ENCODE measurements at regions not wholly inside any gene's neighbourhood (a gene's known extent, or its start where the extent isn't known, plus 50 kb on each side); places are given as distances from the start of the nearest gene placed in this dataset.

DNA sequence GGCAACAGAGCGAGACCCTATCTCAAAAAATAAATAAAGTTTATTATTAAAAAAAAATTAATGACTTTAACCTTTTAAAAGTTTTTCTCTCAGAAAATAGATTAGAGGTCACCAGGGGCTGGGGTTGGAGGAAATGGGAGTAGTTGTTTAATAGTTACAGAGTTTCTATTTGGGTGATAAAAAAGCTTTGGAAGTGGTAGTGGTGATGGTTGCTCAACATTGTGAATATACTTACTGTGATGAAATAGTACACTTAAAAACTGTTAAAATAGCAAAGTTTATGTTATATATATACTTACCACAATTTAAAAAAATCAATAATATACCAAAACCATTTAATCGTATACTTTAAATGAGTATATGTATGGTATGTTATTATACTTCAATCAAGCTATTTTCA is 59.6 kb downstream of the ARL6IP4 start:
- Histone ChIP-seq H3K27me3 (ENCODE audit: control insufficient read depth in 1 of 2, insufficient read depth in 2 of 2, low read length in 2 of 2) (no peaks in the 10 kb centered on the region), H3K4me1 (ENCODE audit: control insufficient read depth, insufficient read depth, low read length) (peaks cover 35% of the 10 kb centered on the region), H3K4me3 (ENCODE audit: low read length in 2 of 2) (no peak overlapping the region), H3K27ac (ENCODE audit: low read length) (no peak overlapping the region), H3K9me3 (ENCODE audit: control insufficient read depth in 2 of 2, low read length in 2 of 2) (no peaks in the 10 kb centered on the region), H3K36me3 (ENCODE audit: control insufficient read depth in 2 of 2, insufficient read depth in 2 of 2, low read length in 2 of 2) (no peaks in the 10 kb centered on the region), H3K9ac (ENCODE audit: low read length in 2 of 2) (no peak overlapping the region)

DNA sequence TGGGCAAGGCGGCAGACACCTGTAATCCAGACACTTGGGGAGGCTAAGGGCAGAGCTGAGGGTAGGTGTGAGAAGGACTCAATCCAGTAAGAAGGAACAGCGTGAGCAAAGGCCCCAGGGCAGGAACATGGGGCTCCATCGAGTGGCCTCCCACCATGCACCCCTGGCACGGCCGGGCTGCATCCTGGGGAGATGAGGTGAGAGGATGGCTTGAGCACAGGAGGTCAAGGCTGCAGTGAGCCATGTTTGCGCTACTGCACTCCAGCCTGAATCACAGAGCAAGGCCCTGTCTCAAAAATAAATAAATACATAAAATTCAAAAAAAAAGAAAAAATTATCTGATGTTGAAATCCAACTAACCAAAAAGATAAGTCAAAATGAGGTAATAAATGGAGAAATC is 58.5 kb downstream of the ARL6IP4 start:
- Histone ChIP-seq H3K9me3 (ENCODE audit: control insufficient read depth in 2 of 2, low read length in 2 of 2) (no peaks in the 10 kb centered on the region), H3K4me3 (ENCODE audit: low read length in 2 of 2) (no peak overlapping the region), H3K4me1 (ENCODE audit: control insufficient read depth, insufficient read depth, low read length) (peaks cover 26% of the 10 kb centered on the region), H3K36me3 (ENCODE audit: control insufficient read depth in 2 of 2, insufficient read depth in 2 of 2, low read length in 2 of 2) (peaks cover under 1 to 5% of the 10 kb centered on the region in 2 donors), H3K27ac (ENCODE audit: low read length) (no peak overlapping the region), H3K27me3 (ENCODE audit: control insufficient read depth in 1 of 2, insufficient read depth in 2 of 2, low read length in 2 of 2) (no peaks in the 10 kb centered on the region), H3K9ac (ENCODE audit: low read length in 2 of 2) (no peak overlapping the region)

DNA sequence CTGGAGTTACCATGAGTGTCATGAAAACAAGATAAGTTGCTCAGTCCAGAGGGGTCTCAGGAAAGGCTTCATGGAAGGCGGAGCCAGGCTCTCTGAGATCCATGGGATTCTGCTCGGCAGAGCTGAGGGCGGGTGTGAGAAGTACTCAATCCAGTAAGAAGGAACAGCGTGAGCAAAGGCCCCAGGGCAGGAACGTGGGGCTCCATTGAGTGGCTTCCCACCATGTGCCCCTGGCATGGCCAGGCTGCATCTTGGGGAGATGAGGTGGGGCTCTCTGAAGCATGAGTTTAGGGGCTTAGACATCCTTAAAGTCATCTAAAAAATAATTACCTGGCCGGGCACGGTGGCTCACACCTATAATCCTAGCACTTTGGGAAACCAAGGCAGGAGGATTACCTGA is 58.0 kb downstream of the ARL6IP4 start:
- H3K27ac ChIP-seq (ENCODE audit: low read length) = no peak overlapping the region
- no peak overlapping the region for H3K9ac ChIP-seq (ENCODE audit: low read length in 2 of 2)
- H3K4me1 ChIP-seq (ENCODE audit: control insufficient read depth, insufficient read depth, low read length) = peaks cover 21% of the 10 kb centered on the region
- no peaks in the 10 kb centered on the region for H3K9me3 ChIP-seq (ENCODE audit: control insufficient read depth in 2 of 2, low read length in 2 of 2)
- no peaks in the 10 kb centered on the region for H3K27me3 ChIP-seq (ENCODE audit: control insufficient read depth in 1 of 2, insufficient read depth in 2 of 2, low read length in 2 of 2)
- H3K36me3 ChIP-seq (ENCODE audit: control insufficient read depth in 2 of 2, insufficient read depth in 2 of 2, low read length in 2 of 2) = peaks cover 3 to 9% of the 10 kb centered on the region in 2 donors
- no peak overlapping the region for H3K4me3 ChIP-seq (ENCODE audit: low read length in 2 of 2)

DNA sequence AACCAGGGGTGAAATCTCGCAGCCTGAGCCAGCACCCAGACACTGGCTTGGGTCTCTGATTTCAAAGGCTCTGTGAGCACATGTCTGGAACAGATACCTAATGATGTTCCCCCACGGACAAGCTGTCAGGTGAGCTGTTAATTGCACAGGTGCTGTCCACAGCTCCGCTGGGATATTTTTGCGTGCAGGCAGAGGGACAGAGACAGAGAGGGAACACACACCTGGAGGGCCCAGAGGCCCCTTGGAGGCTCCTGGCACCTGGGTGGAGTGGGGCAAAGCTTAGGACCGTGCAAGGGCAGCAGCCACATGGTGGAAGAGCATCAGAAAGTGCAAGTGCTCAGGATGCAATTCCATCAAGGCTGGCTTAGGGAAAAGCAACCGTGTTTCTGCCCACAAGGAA is 57.3 kb downstream of the ARL6IP4 start:
- Histone ChIP-seq H3K36me3 (ENCODE audit: control insufficient read depth in 2 of 2, insufficient read depth in 2 of 2, low read length in 2 of 2) (peaks cover 3 to 14% of the 10 kb centered on the region in 2 donors), H3K27me3 (ENCODE audit: control insufficient read depth in 1 of 2, insufficient read depth in 2 of 2, low read length in 2 of 2) (no peaks in the 10 kb centered on the region), H3K27ac (ENCODE audit: low read length) (no peak overlapping the region), H3K4me1 (ENCODE audit: control insufficient read depth, insufficient read depth, low read length) (peaks cover 14% of the 10 kb centered on the region), H3K9ac (ENCODE audit: low read length in 2 of 2) (no peak overlapping the region), H3K4me3 (ENCODE audit: low read length in 2 of 2) (no peak overlapping the region), H3K9me3 (ENCODE audit: control insufficient read depth in 2 of 2, low read length in 2 of 2) (no peaks in the 10 kb centered on the region)

DNA sequence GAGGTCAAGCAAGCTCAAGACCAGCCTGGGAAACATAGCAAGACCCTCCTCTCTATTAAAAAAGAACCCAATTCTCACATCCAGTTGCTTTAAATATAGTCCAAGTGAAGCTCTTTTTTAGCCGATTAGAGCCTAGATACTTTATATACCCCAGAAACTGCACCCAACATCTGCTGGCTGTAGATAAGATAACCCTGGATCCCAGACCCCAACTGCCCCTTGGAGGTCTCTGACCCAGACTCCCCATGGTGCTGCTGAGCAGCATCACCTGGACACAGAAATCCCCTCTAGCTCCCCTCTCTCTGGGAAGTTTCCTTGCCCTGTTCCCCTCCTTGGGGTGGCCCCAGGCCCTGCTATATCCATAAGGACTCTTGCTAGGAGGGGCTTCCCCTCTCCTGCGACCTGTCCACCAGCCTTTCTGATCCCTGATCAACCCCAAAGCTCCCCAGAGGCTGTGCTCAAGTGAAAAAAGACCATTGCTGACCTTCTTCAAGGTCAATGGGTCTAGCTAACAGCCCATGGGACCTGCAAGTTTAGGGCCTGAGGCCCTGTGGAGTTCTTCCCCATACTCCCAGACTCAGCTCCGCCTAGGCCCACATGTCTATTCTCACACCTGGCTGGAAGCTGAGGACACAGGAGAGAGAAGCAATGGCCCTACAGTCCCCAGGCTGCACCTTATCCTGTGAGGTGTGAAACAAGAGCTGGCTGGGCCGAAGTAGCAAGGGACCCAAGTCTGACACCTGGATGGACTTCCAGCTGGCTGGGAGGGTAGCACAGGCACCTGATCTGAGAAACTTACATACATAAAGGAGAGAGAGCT is 56.2 kb downstream of the ARL6IP4 start:
- H3K9me3 ChIP-seq (ENCODE audit: control insufficient read depth in 2 of 2, low read length in 2 of 2) = no peaks in the 10 kb centered on the region
- no peak overlapping the region for H3K27ac ChIP-seq (ENCODE audit: low read length)
- H3K27me3 ChIP-seq (ENCODE audit: control insufficient read depth in 1 of 2, insufficient read depth in 2 of 2, low read length in 2 of 2) = no peaks in the 10 kb centered on the region
- peaks cover 3 to 17% of the 10 kb centered on the region in 2 donors for H3K36me3 ChIP-seq (ENCODE audit: control insufficient read depth in 2 of 2, insufficient read depth in 2 of 2, low read length in 2 of 2)
- peaks cover 3% of the 10 kb centered on the region for H3K4me1 ChIP-seq (ENCODE audit: control insufficient read depth, insufficient read depth, low read length)
- no peak overlapping the region for H3K4me3 ChIP-seq (ENCODE audit: low read length in 2 of 2)
- no peak overlapping the region for H3K9ac ChIP-seq (ENCODE audit: low read length in 2 of 2)

DNA sequence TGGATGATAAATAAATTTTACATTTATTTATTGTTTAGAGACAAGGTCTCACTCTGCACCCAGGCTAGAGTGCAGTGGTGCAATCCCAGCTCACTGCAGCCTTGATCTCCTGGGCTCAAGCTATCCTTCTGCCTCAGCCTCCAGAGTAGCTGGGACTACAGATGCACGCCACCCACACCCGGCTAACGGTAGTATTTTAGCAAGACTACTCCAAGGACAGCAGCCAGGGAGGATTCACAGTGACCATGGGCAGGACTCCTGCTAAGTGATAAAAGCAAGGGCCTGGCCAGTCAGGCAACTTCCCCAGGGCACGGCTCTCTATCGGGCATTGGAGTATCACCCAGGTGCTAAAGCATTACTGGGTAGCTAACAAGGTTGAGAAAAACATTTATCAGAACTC is 55.4 kb downstream of the ARL6IP4 start:
- Histone ChIP-seq H3K9ac (ENCODE audit: low read length in 2 of 2) (no peak overlapping the region), H3K27me3 (ENCODE audit: control insufficient read depth in 1 of 2, insufficient read depth in 2 of 2, low read length in 2 of 2) (no peaks in the 10 kb centered on the region), H3K36me3 (ENCODE audit: control insufficient read depth in 2 of 2, insufficient read depth in 2 of 2, low read length in 2 of 2) (peaks cover 3 to 19% of the 10 kb centered on the region in 2 donors), H3K9me3 (ENCODE audit: control insufficient read depth in 2 of 2, low read length in 2 of 2) (no peaks in the 10 kb centered on the region), H3K4me1 (ENCODE audit: control insufficient read depth, insufficient read depth, low read length) (peaks cover 5% of the 10 kb centered on the region), H3K27ac (ENCODE audit: low read length) (no peak overlapping the region), H3K4me3 (ENCODE audit: low read length in 2 of 2) (no peak overlapping the region)

DNA sequence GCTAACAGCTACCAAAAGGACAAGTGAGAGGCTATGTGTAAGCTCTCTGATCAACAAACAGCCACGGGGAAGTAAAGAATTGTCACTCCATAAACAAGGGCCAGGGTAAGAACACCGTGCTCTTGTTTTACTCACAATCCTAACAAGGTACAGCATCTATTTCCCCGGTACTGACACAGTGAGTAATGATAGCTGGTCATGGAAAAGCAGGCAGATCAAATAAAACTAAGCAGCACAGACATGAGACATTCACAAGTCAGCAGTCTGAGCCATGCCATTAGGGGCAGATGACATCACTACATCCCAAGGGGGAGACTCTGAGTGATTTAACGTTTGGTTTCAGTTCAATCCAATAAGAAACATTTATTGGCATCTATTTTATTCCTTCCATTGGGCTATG is 54.4 kb downstream of the ARL6IP4 start:
- H3K9ac ChIP-seq (ENCODE audit: low read length in 2 of 2) = no peak overlapping the region
- H3K4me3 ChIP-seq (ENCODE audit: low read length in 2 of 2) = no peak overlapping the region
- peaks cover 6 to 20% of the 10 kb centered on the region in 2 donors for H3K36me3 ChIP-seq (ENCODE audit: control insufficient read depth in 2 of 2, insufficient read depth in 2 of 2, low read length in 2 of 2)
- no peaks in the 10 kb centered on the region for H3K9me3 ChIP-seq (ENCODE audit: control insufficient read depth in 2 of 2, low read length in 2 of 2)
- H3K4me1 ChIP-seq (ENCODE audit: control insufficient read depth, insufficient read depth, low read length) = peaks cover 5% of the 10 kb centered on the region
- no peaks in the 10 kb centered on the region for H3K27me3 ChIP-seq (ENCODE audit: control insufficient read depth in 1 of 2, insufficient read depth in 2 of 2, low read length in 2 of 2)
- H3K27ac ChIP-seq (ENCODE audit: low read length) = no peak overlapping the region

DNA sequence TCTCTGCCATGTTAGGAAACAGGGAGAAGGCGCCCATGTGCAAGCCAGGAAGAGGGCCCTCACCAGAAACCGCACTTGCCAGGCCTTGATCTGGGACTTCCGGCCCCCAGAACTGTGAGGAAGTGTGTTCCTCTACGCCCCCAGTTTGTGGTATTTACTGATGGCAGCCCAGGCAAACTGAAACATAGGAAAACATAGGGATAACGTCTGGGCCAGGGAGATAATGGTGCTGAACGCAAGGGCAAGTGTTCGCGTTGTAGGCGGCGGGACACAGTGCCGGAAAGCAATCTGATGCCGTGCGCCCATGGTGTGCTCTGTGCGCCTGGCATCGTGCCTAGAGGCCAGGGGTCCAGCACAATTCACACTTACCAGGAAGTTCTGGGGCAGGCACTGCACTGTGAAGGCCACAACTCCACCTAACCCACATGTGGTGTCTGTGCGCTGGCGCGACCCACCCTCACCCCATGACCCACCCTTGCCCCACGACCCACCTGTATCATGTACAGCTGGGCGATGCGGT is 53.6 kb downstream of the ARL6IP4 start:
- H3K9ac ChIP-seq (ENCODE audit: low read length in 2 of 2) = no peak overlapping the region
- no peak overlapping the region for H3K4me3 ChIP-seq (ENCODE audit: low read length in 2 of 2)
- H3K27me3 ChIP-seq (ENCODE audit: control insufficient read depth in 1 of 2, insufficient read depth in 2 of 2, low read length in 2 of 2) = no peaks in the 10 kb centered on the region
- no peak overlapping the region for H3K27ac ChIP-seq (ENCODE audit: low read length)
- peaks cover 5% of the 10 kb centered on the region for H3K4me1 ChIP-seq (ENCODE audit: control insufficient read depth, insufficient read depth, low read length)
- no peaks in the 10 kb centered on the region for H3K9me3 ChIP-seq (ENCODE audit: control insufficient read depth in 2 of 2, low read length in 2 of 2)
- H3K36me3 ChIP-seq (ENCODE audit: control insufficient read depth in 2 of 2, insufficient read depth in 2 of 2, low read length in 2 of 2) = peaks cover 11 to 26% of the 10 kb centered on the region in 2 donors

DNA sequence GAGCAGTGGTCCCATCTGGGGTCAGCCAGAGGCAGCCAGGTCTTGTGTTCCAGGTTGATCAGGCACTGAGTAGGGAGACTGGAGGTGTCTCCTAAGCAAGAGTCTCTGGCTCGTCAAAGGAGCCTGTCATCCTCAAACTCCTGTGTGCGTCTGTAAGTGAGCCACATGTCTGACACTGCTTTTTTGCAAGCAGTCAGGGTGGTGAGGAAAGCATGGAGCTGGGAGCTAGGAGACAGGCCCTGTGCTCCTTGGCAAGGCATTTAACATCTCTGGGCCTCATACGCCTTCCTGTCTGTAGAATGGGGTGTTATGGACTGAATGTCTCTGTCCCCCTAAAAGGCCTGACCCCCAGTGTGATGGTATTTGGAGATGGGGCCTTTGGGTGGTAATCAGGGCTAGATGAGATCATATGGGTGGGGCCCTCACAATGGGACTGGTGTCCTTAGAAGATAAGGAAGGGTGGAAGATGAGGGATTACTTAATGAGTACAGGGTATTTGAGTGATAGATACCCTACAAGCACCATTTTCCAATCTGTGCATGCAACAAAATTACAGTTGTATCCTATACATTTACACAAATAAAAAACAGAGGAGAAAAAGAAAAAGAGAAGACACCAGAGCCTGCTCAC is 53.0 kb downstream of the ARL6IP4 start:
- Histone ChIP-seq H3K27ac (ENCODE audit: low read length) (no peak overlapping the region), H3K4me1 (ENCODE audit: control insufficient read depth, insufficient read depth, low read length) (peaks cover 5% of the 10 kb centered on the region), H3K9ac (ENCODE audit: low read length in 2 of 2) (no peak overlapping the region), H3K27me3 (ENCODE audit: control insufficient read depth in 1 of 2, insufficient read depth in 2 of 2, low read length in 2 of 2) (no peaks in the 10 kb centered on the region), H3K4me3 (ENCODE audit: low read length in 2 of 2) (no peak overlapping the region), H3K36me3 (ENCODE audit: control insufficient read depth in 2 of 2, insufficient read depth in 2 of 2, low read length in 2 of 2) (peaks cover 11 to 26% of the 10 kb centered on the region in 2 donors), H3K9me3 (ENCODE audit: control insufficient read depth in 2 of 2, low read length in 2 of 2) (no peaks in the 10 kb centered on the region)

DNA sequence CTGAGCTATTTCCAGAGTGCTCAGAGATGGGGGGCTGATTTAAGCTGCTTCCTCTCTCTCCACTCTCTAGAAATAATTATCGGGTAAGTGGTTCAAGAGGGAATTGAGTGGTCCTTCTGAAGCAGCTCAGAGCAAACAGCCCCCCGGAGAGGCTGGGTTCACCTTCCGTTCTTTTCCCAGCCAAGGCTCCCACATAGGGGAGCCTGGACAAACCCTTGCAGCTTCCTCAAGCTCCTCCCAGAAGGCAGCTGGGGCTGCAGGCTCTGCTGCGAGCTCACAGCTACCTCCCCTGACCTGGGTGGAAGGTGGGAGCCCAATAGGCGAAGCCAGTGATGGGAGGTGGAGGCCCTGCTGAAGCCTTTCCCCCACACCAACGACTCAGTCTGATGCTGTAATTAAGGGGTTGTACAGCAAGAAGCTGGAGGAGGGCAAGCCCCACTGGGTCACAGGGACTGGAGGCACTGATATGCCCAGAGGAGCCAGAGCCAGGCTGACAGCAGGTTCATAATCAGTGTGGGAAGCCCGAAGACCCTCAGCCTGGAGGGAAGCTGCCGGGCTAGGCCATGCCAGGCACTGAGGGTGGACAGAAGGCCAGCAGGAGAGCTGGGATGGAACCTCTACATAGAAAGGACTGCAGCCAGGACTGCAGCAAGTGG is 52.4 kb downstream of the ARL6IP4 start:
- Histone ChIP-seq H3K36me3 (ENCODE audit: control insufficient read depth in 2 of 2, insufficient read depth in 2 of 2, low read length in 2 of 2) (peaks cover 11 to 29% of the 10 kb centered on the region in 2 donors), H3K9ac (ENCODE audit: low read length in 2 of 2) (no peak overlapping the region), H3K9me3 (ENCODE audit: control insufficient read depth in 2 of 2, low read length in 2 of 2) (no peaks in the 10 kb centered on the region), H3K27ac (ENCODE audit: low read length) (no peak overlapping the region), H3K4me1 (ENCODE audit: control insufficient read depth, insufficient read depth, low read length) (peaks cover 5% of the 10 kb centered on the region), H3K27me3 (ENCODE audit: control insufficient read depth in 1 of 2, insufficient read depth in 2 of 2, low read length in 2 of 2) (no peaks in the 10 kb centered on the region), H3K4me3 (ENCODE audit: low read length in 2 of 2) (no peak overlapping the region)

Measured in stomach smooth muscle (tissue), 2 donors.